ENCODE measurements at regions not wholly inside any gene's neighbourhood (a gene's known extent, or its start where the extent isn't known, plus 50 kb on each side); places are given as distances from the start of the nearest gene placed in this dataset.
"Not testable (repeated sequence)": the region's sequence is repeated elsewhere in the genome, so short reads cannot be mapped to it uniquely, and the experiment has no call there.

DNA sequence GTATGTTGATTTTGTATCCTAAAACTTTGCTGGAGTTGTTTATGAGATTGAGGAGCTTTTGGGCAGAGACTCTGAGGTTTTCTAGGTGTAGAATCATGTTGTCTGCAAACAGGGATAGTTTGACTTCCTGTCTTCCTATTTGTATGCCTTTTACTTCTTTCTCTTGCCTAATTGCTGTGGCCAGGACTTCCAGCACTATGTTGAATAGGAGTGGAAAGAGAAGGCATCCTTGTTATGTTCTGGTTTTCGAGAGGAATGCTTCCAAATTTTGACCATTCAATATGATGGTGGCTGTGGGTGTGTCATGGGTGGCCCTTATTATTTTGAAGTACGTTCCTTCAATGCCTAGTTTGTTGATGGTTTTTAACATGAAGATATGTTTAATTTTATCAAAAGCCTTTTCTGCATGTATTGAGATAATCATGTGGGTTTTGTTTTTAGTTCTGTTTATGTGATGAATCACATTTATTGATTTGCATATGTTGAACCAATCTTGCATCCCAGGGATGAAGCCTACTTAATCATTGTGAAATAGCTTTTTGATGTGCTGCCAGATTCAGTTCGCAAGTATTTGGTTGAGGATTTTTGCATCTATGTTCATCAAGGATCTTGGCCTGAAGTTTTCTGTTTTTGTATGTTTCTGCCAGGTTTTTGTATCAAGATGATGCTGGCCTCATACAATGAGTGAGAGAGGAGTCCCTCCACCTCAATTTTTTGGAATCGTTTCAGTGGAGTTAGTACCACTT, 188.1 kb downstream of the MINAR1 start:
- in situ Hi-C loops (cut with MboI; ENCODE audit: low pct_unique_long_range_greater_than_20kb in 2 of 9, low sequenced_read_pairs in 9 of 9, unreplicated experiment in 9 of 9): loop anchor here in 1 of 9 experiments (25.0 kb wide), 1 partner anchor 217 kb away; no protein-coding TSS in a partner anchor
- no peak overlapping the region for H3K4me3 ChIP-seq
- WGBS, 10 experiments: 38 to 100% (median 83%) methylated on average over 1 to 4 of the region's 4 CpGs; no CpG with 5 or more reads in 1 of the 10 experiments
- H3K27ac ChIP-seq: no peak overlapping the region
- ATAC-seq (replicated peaks in 6 of 8): peak in 2 of 8 experiments; percentile 84 to 95
- H3K4me1 ChIP-seq (replicated peaks in 1 of 2): peaks cover 0 to 2% of the 10 kb centered on the region in 2 donors

DNA sequence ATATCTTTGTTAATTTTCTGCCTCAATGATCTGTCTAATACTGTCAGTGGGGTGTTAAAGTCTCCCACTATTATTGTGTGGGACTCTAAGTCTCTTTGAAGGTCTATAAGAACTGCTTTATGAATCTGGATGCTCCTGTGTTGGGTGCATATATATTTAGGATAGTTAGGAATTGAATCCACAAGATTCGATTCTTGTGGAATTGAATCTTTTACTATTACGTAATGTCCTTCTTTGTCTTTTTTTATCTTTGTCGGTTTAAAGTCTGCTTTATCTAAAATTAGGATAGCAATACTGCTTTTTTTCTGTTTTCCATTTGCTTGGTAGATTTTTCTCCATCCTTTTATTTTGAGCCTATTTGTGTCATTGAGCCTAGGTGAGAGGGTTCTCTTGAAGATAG, 189.7 kb downstream of the MINAR1 start:
- in situ Hi-C loops (cut with MboI; ENCODE audit: low pct_unique_long_range_greater_than_20kb in 2 of 9, low sequenced_read_pairs in 9 of 9, unreplicated experiment in 9 of 9): loop anchor here in 1 of 9 experiments (25.0 kb wide), 1 partner anchor 215 kb away; no protein-coding TSS in a partner anchor
- ATAC-seq (replicated peaks in 6 of 8); H3K4me3 ChIP-seq; H3K4me1 ChIP-seq (replicated peaks in 1 of 2); H3K27ac ChIP-seq: not testable (repeated sequence)
- 39 to 93% (median 85%) methylated on average over 1 to 3 of the region's 3 CpGs for WGBS, 10 experiments

DNA sequence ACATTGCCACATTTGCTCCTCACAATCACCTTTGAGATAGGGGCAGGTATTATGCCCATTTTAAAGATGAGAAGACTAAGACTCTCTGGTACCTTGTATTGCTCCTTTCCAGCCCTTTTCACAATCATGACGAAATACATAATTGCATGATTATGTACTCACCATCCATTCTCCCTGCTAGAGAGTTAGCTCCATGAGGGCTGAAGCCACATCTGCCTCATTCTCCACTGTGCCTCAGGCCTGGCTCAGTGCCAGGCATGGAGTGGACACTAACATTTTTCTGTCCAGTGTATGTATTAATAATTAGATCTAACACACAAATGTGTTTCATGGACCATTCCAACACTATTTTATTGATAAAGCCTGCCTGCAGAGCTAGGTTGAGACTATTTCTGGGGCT, 191.4 kb downstream of the MINAR1 start:
- Histone ChIP-seq H3K27ac (no peak overlapping the region), H3K4me3 (no peak overlapping the region), H3K4me1 (replicated peaks in 1 of 2) (peaks cover 0 to 2% of the 10 kb centered on the region in 2 donors)
- in situ Hi-C loops (cut with MboI; ENCODE audit: low pct_unique_long_range_greater_than_20kb in 2 of 9, low sequenced_read_pairs in 9 of 9, unreplicated experiment in 9 of 9): loop anchor here in 1 of 9 experiments (25.0 kb wide), 1 partner anchor 214 kb away; no protein-coding TSS in a partner anchor
- WGBS, 10 experiments: 14 to 80% (median 57%) methylated on average over 1 of the region's 1 CpG; no CpG with 5 or more reads in 7 of the 10 experiments
- ATAC-seq (replicated peaks in 6 of 8): no peak

DNA sequence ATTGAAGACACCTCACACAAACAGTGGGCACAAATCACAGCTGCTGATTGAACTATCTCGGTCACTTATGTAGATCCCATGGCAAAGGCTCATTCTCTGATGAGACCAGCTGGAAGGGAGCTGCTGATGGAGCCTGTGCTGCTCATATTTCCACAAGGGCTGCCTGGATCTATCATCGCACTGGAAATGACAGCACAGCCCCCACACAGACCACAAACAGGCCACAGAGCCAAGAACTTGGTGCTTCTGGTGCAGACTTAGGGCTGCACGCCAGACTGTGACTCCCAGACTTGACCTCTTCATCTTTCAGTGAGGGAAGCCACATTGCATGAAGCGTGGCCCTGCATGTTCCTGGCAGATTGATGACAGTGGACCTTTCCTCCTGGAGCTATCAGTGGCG, 197.6 kb downstream of the MINAR1 start:
- in situ Hi-C loops (cut with MboI; ENCODE audit: low pct_unique_long_range_greater_than_20kb in 2 of 9, low sequenced_read_pairs in 9 of 9, unreplicated experiment in 9 of 9): no loop called here
- H3K4me3 ChIP-seq: no peak overlapping the region
- H3K27ac ChIP-seq: no peak overlapping the region
- no peaks in the 10 kb centered on the region for H3K4me1 ChIP-seq (replicated peaks in 1 of 2)
- ATAC-seq (replicated peaks in 6 of 8): no peak
- WGBS, 10 experiments: 14 to 100% (median 85%) methylated on average over 1 to 3 of the region's 5 CpGs; no CpG with 5 or more reads in 4 of the 10 experiments

DNA sequence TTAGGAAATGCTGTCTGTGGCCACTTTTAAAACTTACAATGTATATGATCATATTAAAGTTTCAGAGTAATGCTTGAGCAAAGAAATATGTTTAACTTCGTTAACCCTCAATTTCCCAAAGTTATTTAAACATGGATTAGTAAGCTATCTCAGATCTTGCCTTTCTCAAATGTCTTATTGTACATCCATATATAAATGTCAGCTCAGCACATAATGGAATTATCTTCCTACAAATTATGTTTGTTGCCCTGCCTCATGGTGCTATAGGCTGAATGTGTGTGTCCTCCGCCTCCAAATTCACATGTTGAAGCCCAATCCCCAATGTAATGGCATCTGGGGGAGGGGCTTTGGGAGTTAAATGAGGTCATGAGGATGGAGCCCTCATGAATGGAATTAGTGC, 200.3 kb downstream of the MINAR1 start:
- WGBS, 10 experiments: 60 to 100% (median 83%) methylated on average over 1 to 2 of the region's 2 CpGs; no CpG with 5 or more reads in 1 of the 10 experiments
- no peak for ATAC-seq (replicated peaks in 6 of 8)
- in situ Hi-C loops (cut with MboI; ENCODE audit: low pct_unique_long_range_greater_than_20kb in 2 of 9, low sequenced_read_pairs in 9 of 9, unreplicated experiment in 9 of 9): no loop called here
- Histone ChIP-seq H3K27ac (no peak overlapping the region), H3K4me1 (replicated peaks in 1 of 2) (peaks cover 14 to 18% of the 10 kb centered on the region in 2 donors), H3K4me3 (no peak overlapping the region)

DNA sequence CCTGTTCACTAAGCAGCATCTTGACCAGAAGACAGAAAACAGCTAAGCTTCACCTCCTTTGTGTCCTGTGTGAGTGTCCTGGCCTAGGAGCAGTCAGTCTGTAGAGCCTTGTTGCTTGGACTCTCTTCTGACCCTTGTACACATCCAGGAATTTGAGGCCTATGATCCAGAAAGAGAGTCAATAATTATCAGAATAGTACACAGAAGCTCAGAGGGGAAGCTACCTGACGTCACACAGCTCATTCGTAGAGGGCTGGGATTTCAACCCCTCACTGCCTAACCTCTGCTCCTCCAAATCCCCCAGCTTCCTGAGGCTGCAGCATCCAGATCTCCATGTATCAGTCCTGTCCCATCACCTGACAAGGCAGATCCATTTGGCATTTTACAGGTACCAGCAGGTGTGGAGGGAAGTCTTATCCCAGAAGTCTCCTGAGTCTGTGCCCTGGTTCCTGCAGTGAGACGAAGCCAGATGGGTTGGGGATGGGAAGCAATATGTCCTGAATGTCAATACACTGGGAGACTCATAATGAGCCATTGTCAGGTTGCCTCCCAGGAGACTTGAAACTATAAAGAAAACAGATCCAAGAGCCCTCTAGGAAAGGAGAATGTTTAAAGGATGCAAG, 203.1 kb downstream of the MINAR1 start:
- Histone ChIP-seq H3K4me1 (replicated peaks in 1 of 2) (peaks cover 14 to 18% of the 10 kb centered on the region in 2 donors), H3K27ac (no peak overlapping the region), H3K4me3 (no peak overlapping the region)
- ATAC-seq (replicated peaks in 6 of 8): peak in 3 of 8 experiments; percentile 24 to 34 (median 25)
- in situ Hi-C loops (cut with MboI; ENCODE audit: low pct_unique_long_range_greater_than_20kb in 2 of 9, low sequenced_read_pairs in 9 of 9, unreplicated experiment in 9 of 9): no loop called here
- WGBS, 10 experiments: 0 to 60% (median 37%) methylated on average over 1 to 2 of the region's 3 CpGs; no CpG with 5 or more reads in 4 of the 10 experiments

DNA sequence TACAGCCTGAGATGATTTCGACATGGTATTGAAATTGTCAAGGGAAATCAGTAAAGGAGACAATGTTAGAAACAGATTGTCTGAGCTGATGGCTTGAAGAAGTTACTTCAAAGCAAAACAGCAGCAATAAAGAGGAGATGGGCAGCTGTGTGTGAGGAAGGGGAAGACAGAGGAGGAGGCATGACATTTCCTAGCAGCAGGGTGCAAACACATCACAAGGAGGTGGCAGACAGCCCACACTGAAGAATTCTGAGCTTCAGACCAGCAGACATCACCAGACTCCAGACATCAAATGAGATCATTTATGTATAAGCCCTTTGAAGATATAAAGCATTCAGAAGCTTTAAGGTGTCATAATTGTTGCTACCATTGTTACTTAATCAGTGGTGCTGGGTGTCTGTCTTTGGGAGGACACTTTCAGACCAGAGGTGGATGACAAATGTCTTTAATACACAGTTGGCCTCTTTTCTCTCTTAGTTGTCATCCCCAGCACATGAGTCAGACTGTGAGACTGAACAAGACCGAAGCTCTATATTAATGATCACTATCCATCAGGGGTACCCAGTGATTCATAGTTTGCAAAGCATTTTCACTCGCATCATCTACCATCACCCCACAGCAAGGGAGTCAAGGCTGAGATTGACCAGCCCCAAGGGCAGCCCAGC, 203.9 kb downstream of the MINAR1 start:
- in situ Hi-C loops (cut with MboI; ENCODE audit: low pct_unique_long_range_greater_than_20kb in 2 of 9, low sequenced_read_pairs in 9 of 9, unreplicated experiment in 9 of 9): no loop called here
- peak in 5 of 8 experiments; percentile 82 to 90 (median 83) for ATAC-seq (replicated peaks in 6 of 8)
- WGBS, 10 experiments: 0 to 100% (median 38%) methylated on average over 1 to 3 of the region's 3 CpGs; no CpG with 5 or more reads in 1 of the 10 experiments
- Histone ChIP-seq H3K4me1 (replicated peaks in 1 of 2) (peaks cover 14 to 18% of the 10 kb centered on the region in 2 donors), H3K4me3 (no peak overlapping the region), H3K27ac (no peak overlapping the region)

DNA sequence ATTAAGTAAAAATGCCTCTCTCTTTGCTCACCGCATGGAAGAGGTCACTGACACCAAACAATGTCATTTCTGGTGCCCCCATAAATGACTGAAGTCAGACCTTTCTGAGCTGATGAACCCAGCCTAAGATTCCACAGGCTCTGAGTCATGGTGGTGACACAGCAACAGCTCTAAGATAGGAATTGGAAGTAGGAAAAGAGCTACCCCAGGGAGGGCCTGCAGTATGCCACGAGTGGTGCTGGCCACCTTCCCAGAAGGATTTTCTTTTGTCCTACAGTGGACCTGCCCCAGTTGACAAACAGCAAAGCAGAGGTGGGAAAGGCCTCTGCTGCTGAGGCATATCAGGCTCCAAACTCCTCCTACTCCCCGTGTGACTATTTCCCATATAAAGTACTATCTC, 208.1 kb downstream of the MINAR1 start:
- in situ Hi-C loops (cut with MboI; ENCODE audit: low pct_unique_long_range_greater_than_20kb in 2 of 9, low sequenced_read_pairs in 9 of 9, unreplicated experiment in 9 of 9): no loop called here
- Histone ChIP-seq H3K4me3 (no peak overlapping the region), H3K27ac (no peak overlapping the region), H3K4me1 (replicated peaks in 1 of 2) (peaks cover 14% of the 10 kb centered on the region in 2 donors)
- 0 to 71% (median 31%) methylated on average over 1 to 3 of the region's 3 CpGs; no CpG with 5 or more reads in 3 of the 10 experiments for WGBS, 10 experiments
- ATAC-seq (replicated peaks in 6 of 8): peak in 7 of 8 experiments; percentile 51 to 99 (median 79)

DNA sequence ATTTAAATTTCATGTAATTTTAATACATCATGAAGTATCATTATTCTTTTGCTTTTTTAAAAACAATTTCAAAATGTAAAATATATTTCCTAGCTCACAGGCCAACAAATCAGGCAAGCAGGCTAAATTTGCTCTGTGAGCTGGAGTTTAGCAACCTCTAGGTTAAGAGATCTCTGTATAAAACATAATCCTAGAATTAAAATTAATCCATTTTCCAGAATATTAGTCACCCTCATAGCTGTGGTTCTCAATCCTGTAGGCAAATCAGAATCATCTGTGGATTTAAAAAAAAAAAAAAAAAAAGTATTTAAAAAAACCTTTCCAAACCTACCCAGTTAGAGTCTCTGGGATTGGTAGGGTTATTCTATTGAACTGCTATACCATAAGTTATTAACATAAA, 209.7 kb downstream of the MINAR1 start:
- no peak for ATAC-seq (replicated peaks in 6 of 8)
- in situ Hi-C loops (cut with MboI; ENCODE audit: low pct_unique_long_range_greater_than_20kb in 2 of 9, low sequenced_read_pairs in 9 of 9, unreplicated experiment in 9 of 9): no loop called here
- Histone ChIP-seq H3K27ac (no peak overlapping the region), H3K4me1 (replicated peaks in 1 of 2) (no peaks in the 10 kb centered on the region), H3K4me3 (no peak overlapping the region)

DNA sequence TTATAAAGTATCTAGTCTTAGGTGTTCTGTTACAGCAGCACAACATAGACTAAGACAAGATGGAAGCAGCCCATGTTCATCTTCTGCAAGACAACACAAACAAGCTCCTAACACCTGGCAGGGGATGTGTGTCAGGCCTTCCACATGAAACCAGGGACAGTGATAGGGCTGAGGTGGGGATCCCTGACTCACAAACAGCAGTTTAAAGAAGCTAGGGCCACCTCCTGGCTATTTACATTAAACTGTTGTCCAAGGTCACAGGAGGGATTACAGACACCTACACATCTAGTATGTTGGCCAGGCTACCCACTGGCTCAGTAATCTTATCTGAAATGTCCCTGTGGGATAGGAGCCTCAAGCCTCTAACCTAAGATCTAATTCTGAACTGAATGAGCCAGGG, 211.3 kb downstream of the MINAR1 start:
- Histone ChIP-seq H3K4me3 (no peak overlapping the region), H3K4me1 (replicated peaks in 1 of 2) (no peaks in the 10 kb centered on the region), H3K27ac (no peak overlapping the region)
- no peak for ATAC-seq (replicated peaks in 6 of 8)
- in situ Hi-C loops (cut with MboI; ENCODE audit: low pct_unique_long_range_greater_than_20kb in 2 of 9, low sequenced_read_pairs in 9 of 9, unreplicated experiment in 9 of 9): no loop called here

DNA sequence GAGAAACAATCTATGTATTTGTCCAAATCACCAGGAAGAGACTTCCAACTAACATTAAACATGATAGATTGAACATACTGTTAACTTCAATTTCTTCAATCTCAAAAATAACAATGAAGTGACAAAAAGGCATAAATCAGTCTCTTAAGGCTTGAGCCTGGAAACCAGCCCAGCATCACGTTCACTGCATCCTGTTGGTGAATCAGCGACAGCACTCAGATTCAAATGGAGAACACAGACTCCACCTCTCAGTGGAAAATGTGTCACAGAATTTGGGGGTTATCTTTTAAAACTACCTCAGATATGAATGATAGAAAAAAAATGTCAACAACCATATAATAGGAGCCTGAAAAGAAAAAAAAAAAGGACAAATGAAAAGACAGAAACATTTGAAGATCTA, 212.0 kb downstream of the MINAR1 start:
- ATAC-seq (replicated peaks in 6 of 8): peak in 2 of 8 experiments; percentile 7 to 55
- in situ Hi-C loops (cut with MboI; ENCODE audit: low pct_unique_long_range_greater_than_20kb in 2 of 9, low sequenced_read_pairs in 9 of 9, unreplicated experiment in 9 of 9): no loop called here

DNA sequence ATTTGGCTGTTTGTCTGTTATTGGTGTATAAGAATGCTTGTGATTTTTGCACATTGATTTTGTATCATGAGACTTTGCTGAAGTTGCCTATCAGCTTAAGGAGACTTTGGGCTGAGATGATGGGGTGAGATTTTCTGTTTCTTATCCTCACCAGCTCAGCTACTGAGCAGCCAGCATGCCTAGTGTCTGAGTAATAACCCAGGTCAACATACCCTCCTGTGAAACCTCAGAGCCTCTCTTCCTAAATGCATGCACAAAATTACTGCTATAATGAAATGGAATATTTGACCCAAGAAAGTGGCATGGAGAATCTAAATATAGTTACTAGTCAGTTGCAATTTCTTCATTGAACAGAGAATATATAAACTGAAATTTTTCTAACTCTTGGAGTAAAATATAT, 220.8 kb downstream of the MINAR1 start:
- H3K4me1 ChIP-seq (replicated peaks in 1 of 2); H3K27ac ChIP-seq; ATAC-seq (replicated peaks in 6 of 8); in situ Hi-C loops (cut with MboI; ENCODE audit: low pct_unique_long_range_greater_than_20kb in 2 of 9, low sequenced_read_pairs in 9 of 9, unreplicated experiment in 9 of 9); H3K4me3 ChIP-seq: not testable (repeated sequence)

More for the DNA sequence above, 212.0 kb downstream of the MINAR1 start:
- WGBS, 10 experiments: 0 to 94% (median 29%) methylated on average over 2 of the region's 2 CpGs; no CpG with 5 or more reads in 1 of the 10 experiments
- Histone ChIP-seq H3K27ac (no peak overlapping the region), H3K4me3 (no peak overlapping the region), H3K4me1 (replicated peaks in 1 of 2) (no peaks in the 10 kb centered on the region)

DNA sequence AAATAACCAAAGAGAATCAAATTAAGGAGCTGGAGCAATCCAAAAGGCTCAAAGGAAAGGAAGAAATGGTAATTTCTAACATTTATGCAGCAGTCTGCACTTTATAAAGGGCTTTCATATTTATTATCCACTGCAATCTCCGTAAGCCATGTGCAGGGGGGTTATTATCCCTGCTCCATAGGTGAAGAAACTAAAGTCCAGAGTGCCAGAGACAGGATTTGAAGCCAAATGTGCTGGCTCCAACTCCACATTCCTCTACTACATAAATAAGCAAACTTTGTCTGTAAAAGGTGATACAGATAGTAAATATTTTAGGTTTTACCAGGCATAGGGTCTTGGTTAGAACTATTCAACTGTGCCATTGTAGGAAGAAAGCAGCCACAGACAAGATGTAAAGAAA, 221.4 kb downstream of the MINAR1 start:
- 11 to 57% (median 20%) methylated on average over 1 of the region's 1 CpG; no CpG with 5 or more reads in 1 of the 10 experiments for WGBS, 10 experiments
- in situ Hi-C loops (cut with MboI; ENCODE audit: low pct_unique_long_range_greater_than_20kb in 2 of 9, low sequenced_read_pairs in 9 of 9, unreplicated experiment in 9 of 9): no loop called here
- Histone ChIP-seq H3K4me1 (replicated peaks in 1 of 2) (no peaks in the 10 kb centered on the region), H3K27ac (no peak overlapping the region), H3K4me3 (no peak overlapping the region)
- no peak for ATAC-seq (replicated peaks in 6 of 8)

Measured in motor neuron (in vitro differentiated cells).